ENCODE measurements at regions not wholly inside any gene's neighbourhood (a gene's known extent, or its start where the extent isn't known, plus 50 kb on each side); places are given as distances from the start of the nearest gene placed in this dataset.

GRCh38 chrX:125762954-125763353 lies 403.1 kb downstream of the DCAF12L2 start:
- POLR2A ChIA-PET: no interaction called here
- TF ChIP-seq ZNF384 (IDR thresholded peaks at IDR 0.05) (no peak), SUZ12 (IDR thresholded peaks at IDR 0.05) (no peak), ARNT (IDR thresholded peaks at IDR 0.05) (no peak), FOXK2 (IDR thresholded peaks at IDR 0.05) (no peak), SP1 (IDR thresholded peaks at IDR 0.05) (no peak), L3MBTL2 (conservative IDR thresholded peaks at IDR 0.05) (no peak), NFRKB (IDR thresholded peaks at IDR 0.05) (no peak), HDGF (IDR thresholded peaks at IDR 0.05; ENCODE audit: borderline replicate concordance) (no peak), FOXA1 (IDR thresholded peaks at IDR 0.05) (no peak), TARDBP (IDR thresholded peaks at IDR 0.05) (no peak)
- CTCF ChIA-PET: no interaction called here
- no peak for DNase-seq (ENCODE audit: extremely low spot score)

GRCh38 chrX:125765347-125765746 lies 400.7 kb downstream of the DCAF12L2 start:
- DNase-seq (ENCODE audit: extremely low spot score): no peak
- POLR2A ChIA-PET: no interaction called here
- CTCF ChIA-PET: no interaction called here
- TF ChIP-seq FOXA1 (IDR thresholded peaks at IDR 0.05): no peak
- TF ChIP-seq PKNOX1 (IDR thresholded peaks at IDR 0.05): no peak
- TF ChIP-seq SP1 (IDR thresholded peaks at IDR 0.05): no peak
- TF ChIP-seq SUZ12 (IDR thresholded peaks at IDR 0.05): no peak
- no peak for TF ChIP-seq ARNT (IDR thresholded peaks at IDR 0.05)
- no peak for TF ChIP-seq NFRKB (IDR thresholded peaks at IDR 0.05)
- TF ChIP-seq FOXM1 (IDR thresholded peaks at IDR 0.05; ENCODE audit: borderline replicate concordance): no peak
- no peak for TF ChIP-seq CTBP1 (IDR thresholded peaks at IDR 0.05; ENCODE audit: borderline replicate concordance)
- TF ChIP-seq L3MBTL2 (conservative IDR thresholded peaks at IDR 0.05): no peak
- TF ChIP-seq FOXK2 (IDR thresholded peaks at IDR 0.05): no peak
- TF ChIP-seq HDGF (IDR thresholded peaks at IDR 0.05; ENCODE audit: borderline replicate concordance): no peak
- no peak for TF ChIP-seq ELF4 (IDR thresholded peaks at IDR 0.05)

GRCh38 chrX:125769628-125770027 lies 396.5 kb downstream of the DCAF12L2 start:
- POLR2A ChIA-PET: no interaction called here
- CTCF ChIA-PET: no interaction called here
- no peak for DNase-seq (ENCODE audit: extremely low spot score)
- TF ChIP-seq CTBP1 (IDR thresholded peaks at IDR 0.05; ENCODE audit: borderline replicate concordance) (no peak), ZNF384 (IDR thresholded peaks at IDR 0.05) (no peak), ELF4 (IDR thresholded peaks at IDR 0.05) (no peak), PKNOX1 (IDR thresholded peaks at IDR 0.05) (no peak), FOXK2 (IDR thresholded peaks at IDR 0.05) (no peak), BHLHE40 (IDR thresholded peaks at IDR 0.05; ENCODE audit: borderline replicate concordance) (no peak), FOXA1 (IDR thresholded peaks at IDR 0.05) (no peak), SUZ12 (IDR thresholded peaks at IDR 0.05) (no peak), L3MBTL2 (conservative IDR thresholded peaks at IDR 0.05) (no peak), HDGF (IDR thresholded peaks at IDR 0.05; ENCODE audit: borderline replicate concordance) (no peak), ARNT (IDR thresholded peaks at IDR 0.05) (no peak), LEF1 (IDR thresholded peaks at IDR 0.05; ENCODE audit: borderline replicate concordance) (no peak), NFRKB (IDR thresholded peaks at IDR 0.05) (no peak), FOXM1 (IDR thresholded peaks at IDR 0.05; ENCODE audit: borderline replicate concordance) (no peak), SP1 (IDR thresholded peaks at IDR 0.05) (no peak), TARDBP (IDR thresholded peaks at IDR 0.05) (no peak)

- ChIA-PET CTCF (no interaction called here), POLR2A (no interaction called here)
- TF ChIP-seq LEF1 (IDR thresholded peaks at IDR 0.05; ENCODE audit: borderline replicate concordance) (no peak), ZNF384 (IDR thresholded peaks at IDR 0.05) (no peak), FOXK2 (IDR thresholded peaks at IDR 0.05) (no peak), SP1 (IDR thresholded peaks at IDR 0.05) (no peak), SUZ12 (IDR thresholded peaks at IDR 0.05) (no peak), L3MBTL2 (conservative IDR thresholded peaks at IDR 0.05) (no peak), ARNT (IDR thresholded peaks at IDR 0.05) (no peak), CTBP1 (IDR thresholded peaks at IDR 0.05; ENCODE audit: borderline replicate concordance) (no peak), PKNOX1 (IDR thresholded peaks at IDR 0.05) (no peak), TARDBP (IDR thresholded peaks at IDR 0.05) (no peak), BHLHE40 (IDR thresholded peaks at IDR 0.05; ENCODE audit: borderline replicate concordance) (no peak), ELF4 (IDR thresholded peaks at IDR 0.05) (no peak), HDGF (IDR thresholded peaks at IDR 0.05; ENCODE audit: borderline replicate concordance) (no peak), NFRKB (IDR thresholded peaks at IDR 0.05) (no peak), FOXM1 (IDR thresholded peaks at IDR 0.05; ENCODE audit: borderline replicate concordance) (no peak), FOXA1 (IDR thresholded peaks at IDR 0.05) (no peak)
- no peak for DNase-seq (ENCODE audit: extremely low spot score)
Measured at GRCh38 chrX:125778261-125778660, 387.8 kb downstream of the DCAF12L2 start.

GRCh38 chrX:125782184-125782583 lies 383.9 kb downstream of the DCAF12L2 start:
- DNase-seq (ENCODE audit: extremely low spot score): no peak
- ChIA-PET CTCF (no interaction called here), POLR2A (no interaction called here)
- TF ChIP-seq LEF1 (IDR thresholded peaks at IDR 0.05; ENCODE audit: borderline replicate concordance) (no peak), FOXK2 (IDR thresholded peaks at IDR 0.05) (no peak), NFRKB (IDR thresholded peaks at IDR 0.05) (no peak), FOXA1 (IDR thresholded peaks at IDR 0.05) (no peak), PKNOX1 (IDR thresholded peaks at IDR 0.05) (no peak), SP1 (IDR thresholded peaks at IDR 0.05) (no peak), ZNF384 (IDR thresholded peaks at IDR 0.05) (no peak), ELF4 (IDR thresholded peaks at IDR 0.05) (no peak), L3MBTL2 (conservative IDR thresholded peaks at IDR 0.05) (no peak), TARDBP (IDR thresholded peaks at IDR 0.05) (no peak), SUZ12 (IDR thresholded peaks at IDR 0.05) (no peak), CTBP1 (IDR thresholded peaks at IDR 0.05; ENCODE audit: borderline replicate concordance) (no peak), HDGF (IDR thresholded peaks at IDR 0.05; ENCODE audit: borderline replicate concordance) (no peak), ARNT (IDR thresholded peaks at IDR 0.05) (no peak)
